NOMO-1 treated with DMSO at 0.1 percent for 48 hours (cell line): ENCODE measurements at regions not wholly inside any gene's neighbourhood (a gene's known extent, or its start where the extent isn't known, plus 50 kb on each side); places are given as distances from the start of the nearest gene placed in this dataset.

ENCODE experiments used
- DNase-seq: peaks from one replicate; lab custom pipeline; 2025; ENCODE audit not compliant: unreplicated experiment; lab: John Stamatoyannopoulos, UW

GRCh38 chr5:124692950-124693349 lies 53.5 kb downstream of the ZNF608 start:
- no peak for DNase-seq

DNA sequence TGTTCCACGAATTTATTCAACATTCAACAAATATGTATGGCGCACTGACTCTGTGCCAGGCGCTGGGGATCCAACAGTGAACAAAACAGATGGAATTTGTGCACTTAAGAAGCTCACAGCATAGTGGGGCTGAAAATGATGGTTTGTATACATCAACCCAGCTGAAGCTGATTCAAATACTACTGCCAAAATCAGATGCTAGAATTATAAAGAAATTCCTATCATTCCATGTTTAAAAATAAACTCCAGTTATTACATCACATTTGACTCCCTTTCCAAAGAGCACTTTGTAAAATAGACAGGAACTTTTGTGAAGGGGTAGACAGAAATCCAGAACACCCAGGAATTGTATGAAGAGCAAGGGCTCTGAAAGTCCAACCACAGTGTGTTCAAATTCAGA lies 54.1 kb downstream of the ZNF608 start:
- DNase-seq: no peak

DNA sequence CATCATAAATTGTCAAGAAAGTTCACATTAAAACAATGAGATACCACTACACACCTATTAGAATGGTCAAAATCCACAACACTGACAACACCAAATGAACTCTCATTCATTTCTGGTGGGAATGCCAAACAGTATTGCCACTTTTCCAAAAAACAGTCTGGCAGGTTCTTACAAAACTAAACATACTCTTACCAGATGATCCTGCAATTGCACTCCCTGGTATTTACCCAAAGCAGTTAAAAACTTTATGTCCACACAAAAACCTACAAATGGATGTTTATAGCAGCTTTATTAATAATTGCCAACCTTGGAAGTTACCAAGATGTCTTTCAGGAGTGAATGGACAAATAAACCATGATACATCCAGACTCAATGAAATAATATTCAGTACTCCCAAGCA lies 56.8 kb downstream of the ZNF608 start:
- DNase-seq: no peak

GRCh38 chr5:124686239-124687004 lies 60.0 kb downstream of the ZNF608 start:
- no peak for DNase-seq

DNA sequence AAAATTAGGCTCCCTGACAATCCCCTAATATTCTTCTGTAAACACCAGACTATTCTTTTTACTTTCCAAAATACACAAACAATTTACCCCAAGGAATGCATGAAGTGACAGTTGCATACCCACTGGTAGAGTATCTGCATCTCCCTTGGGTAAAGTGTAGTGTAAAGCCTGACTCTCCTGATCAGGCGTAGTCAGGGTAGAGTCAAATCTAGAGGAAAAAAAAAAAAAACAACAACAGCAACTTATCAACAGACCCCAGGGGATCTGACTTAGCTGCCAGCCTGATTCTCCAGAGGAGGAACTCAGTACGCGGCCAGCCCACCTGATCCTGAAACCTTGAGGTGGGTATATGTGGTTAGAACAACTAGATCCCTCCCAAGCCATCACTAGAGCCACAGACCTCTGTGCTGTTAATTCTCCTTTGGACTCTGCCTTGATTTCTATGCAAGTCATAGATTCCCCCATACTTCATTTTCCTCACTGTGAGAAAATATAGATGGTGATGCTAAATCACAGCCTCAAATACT lies 61.0 kb downstream of the ZNF608 start:
- DNase-seq: no peak

GRCh38 chr5:124683917-124684555 lies 62.4 kb downstream of the ZNF608 start:
- no peak for DNase-seq

- DNase-seq: no peak
Observed at GRCh38 chr5:124679578-124680199, 66.8 kb downstream of the ZNF608 start.

DNA sequence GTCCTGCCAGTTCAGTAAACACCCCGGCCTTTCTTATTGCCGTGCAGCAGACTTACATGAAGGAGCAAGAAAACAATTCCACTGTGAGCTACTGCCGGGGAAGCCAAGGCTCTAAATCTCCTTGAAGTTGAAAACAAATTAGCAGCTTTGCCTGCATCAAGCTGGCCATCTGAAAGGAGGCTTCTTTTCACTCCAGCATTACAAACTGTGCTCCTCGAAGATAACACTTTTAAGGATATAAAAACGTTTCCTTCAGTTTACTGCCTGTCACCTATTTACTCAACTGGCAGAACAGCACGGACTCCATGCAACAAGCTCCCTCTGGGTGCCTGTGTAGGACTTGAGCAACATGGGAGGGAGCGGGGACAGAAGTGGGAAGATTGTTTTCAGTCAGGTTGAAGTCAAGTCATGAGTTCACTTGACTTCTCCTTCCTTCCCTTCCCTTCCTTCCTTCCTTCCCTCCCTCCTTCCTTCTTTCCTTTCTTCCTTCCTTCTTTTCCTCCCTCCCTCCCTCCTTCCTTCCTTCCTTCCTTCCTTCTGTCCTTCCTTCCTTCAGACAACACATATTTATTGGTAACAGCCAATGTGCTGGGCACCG lies 67.4 kb downstream of the ZNF608 start:
- DNase-seq: no peak

DNA sequence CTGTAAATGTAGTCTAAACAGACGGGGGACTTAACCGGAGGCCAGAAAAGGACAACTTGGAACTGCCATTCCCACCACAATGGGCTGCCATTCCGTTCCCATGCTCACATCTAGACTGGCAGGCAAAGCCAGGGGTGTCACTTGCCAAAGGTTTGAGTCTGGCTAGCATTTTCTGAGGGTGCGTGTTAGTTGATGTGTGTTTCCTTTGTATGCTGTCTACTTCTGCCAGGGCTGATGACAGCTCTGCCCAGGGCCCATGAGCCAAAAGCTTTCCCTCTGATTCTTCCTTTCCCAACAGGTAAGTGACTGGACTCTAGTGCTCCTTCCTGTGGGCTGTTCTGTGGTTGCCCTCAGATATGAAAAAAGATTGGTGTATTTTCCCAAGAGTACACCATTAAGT lies 68.0 kb downstream of the ZNF608 start:
- DNase-seq: no peak

GRCh38 chr5:124677374-124678351 lies 68.8 kb downstream of the ZNF608 start:
- DNase-seq: no peak

DNA sequence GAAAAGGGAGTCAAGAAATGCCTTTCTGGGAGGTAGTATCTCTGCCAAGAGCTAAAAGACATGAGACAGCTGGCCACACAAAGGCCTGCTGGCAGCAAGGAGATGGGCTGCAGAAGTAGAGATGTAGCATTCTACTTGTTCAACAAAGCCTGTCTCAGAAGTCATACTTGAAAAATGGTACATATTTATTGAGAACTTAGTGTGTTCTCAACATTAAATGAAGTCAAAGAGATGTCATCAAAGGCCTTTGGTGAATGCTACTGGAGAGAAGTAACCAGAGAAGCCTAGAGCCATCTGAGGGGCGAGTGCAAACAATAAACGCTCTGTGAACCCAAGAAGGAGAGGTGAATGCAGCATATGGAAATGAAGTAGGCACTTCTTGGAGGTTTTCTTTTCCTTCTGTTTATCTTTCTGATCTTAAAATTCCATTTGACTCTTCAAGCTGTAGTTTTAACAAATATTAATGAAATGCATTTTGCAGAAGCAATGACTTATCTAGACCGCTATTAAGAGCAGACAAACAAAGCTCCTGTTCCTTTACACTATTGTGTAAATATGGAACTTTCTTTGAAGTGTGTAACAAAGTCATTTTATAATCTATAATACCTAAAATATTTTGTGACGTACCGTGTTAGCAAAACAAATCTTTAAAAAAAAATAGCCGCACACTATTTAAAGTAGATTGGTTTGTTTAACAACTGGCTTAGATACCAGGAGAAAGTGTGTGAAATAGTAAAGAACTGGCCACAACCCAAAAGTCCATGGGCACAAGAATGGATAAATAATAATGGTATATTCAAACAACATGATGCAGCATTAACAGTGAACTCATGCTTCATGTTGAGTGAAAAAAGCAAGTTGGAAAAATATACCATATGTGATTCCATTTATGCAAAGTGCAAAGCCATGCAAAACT lies 70.2 kb downstream of the ZNF608 start:
- no peak for DNase-seq

GRCh38 chr5:124671193-124671592 lies 75.2 kb downstream of the ZNF608 start:
- DNase-seq: no peak

- DNase-seq: no peak
Observed at GRCh38 chr5:124670722-124671184, 75.7 kb downstream of the ZNF608 start.

- DNase-seq: no peak
Observed at GRCh38 chr5:124669956-124670721, 76.3 kb downstream of the ZNF608 start.

DNA sequence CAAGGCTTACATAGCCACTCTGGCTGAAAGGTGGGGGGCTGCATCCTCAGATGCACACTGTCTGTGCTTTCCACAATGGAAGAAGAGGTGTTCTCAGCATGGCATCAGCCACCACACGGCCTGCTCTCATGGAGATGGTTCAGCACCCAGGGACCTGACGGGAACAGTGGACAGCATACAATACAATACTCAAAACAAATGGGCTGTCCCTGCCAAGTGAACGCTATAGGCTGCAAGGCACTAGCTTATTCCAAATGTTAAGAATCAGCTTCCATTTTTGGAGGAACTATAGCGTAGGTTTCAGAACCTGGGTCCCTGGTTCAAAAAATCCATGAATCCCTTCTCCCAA lies 77.2 kb downstream of the ZNF608 start:
- DNase-seq: no peak

DNA sequence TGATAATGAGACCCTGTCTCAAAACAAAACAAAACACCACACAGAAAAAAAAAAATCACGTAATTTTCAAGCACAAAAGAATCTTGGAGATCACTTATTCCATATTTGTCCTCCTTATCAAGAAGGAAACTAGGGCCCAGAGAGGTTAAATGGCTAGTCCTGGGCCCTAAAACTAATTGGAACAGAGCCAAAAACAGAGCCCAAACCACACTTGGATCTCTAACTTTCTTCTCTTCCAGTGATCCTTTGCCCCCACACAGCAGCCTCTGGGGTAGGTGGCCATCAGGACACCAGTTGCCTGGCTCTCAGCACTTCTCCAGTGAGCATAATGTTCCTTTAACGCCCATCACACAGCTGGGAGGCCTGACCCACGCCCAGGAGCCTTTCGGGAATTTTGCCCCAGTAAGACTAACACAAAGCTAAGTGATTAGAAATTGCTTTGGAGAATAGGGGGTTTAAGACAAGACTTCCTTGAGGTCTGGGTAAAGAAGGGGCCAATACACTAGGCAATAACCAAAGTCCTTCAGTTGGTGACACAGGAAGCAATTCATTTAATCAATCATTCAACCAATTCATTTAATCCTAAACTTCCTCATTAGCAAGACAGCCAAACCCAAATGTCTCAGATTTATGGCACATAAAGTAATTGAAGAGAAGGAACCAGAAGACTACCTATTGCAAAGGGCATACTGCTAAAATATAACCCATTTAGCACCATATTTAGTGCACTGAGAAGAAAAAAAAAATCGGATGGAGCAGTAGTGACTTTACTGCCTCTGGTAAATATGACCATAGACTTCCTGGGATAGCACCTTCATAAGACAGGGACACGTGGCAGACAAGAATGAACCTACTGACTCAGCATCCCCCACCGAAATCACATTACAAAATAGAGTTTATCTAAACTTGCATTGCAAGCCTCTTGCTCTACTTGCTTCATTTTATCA lies 77.8 kb downstream of the ZNF608 start:
- peak; percentile 2 for DNase-seq

DNA sequence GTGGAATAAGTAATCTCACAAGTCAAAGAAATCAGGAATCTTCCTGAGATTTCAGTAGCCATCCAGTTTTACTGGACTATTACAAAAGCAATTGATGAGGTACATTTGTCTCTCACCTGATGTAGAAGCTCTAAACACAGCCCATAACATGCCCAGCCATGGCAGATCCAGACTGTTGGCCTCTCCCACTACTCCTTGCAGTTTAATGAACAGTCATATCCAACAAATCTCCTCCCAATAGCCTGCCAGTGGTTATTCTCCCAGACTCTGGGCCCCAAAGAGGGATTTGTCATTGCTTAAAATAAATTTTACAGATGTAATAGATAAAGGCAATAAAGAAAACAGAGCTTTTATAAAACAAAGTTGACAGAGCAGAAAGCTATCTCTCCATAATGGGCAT lies 80.8 kb downstream of the ZNF608 start:
- no peak for DNase-seq

DNA sequence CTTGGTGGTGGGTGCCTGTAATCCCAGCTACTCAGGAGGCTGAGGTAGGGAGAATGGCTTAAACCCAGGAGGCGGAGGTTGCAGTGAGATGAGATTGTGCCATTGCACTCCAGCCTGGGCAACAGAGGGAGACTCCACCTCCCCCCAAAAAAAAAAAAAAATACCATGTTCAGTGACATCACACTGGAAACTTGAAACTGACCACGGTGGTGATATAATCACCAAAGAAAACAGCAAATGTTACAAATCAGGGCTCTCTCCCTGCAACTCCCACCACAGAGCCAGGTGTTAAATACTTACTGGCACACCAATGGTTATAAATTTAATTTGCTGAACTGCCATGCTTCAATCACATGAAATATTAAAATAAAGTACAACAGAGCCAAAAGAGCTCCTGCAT lies 81.4 kb downstream of the ZNF608 start:
- no peak for DNase-seq
